ENCODE measurements at regions not wholly inside any gene's neighbourhood (a gene's known extent, or its start where the extent isn't known, plus 50 kb on each side); places are given as distances from the start of the nearest gene placed in this dataset.
"Not testable (repeated sequence)": the region's sequence is repeated elsewhere in the genome, so short reads cannot be mapped to it uniquely, and the experiment has no call there.

DNA sequence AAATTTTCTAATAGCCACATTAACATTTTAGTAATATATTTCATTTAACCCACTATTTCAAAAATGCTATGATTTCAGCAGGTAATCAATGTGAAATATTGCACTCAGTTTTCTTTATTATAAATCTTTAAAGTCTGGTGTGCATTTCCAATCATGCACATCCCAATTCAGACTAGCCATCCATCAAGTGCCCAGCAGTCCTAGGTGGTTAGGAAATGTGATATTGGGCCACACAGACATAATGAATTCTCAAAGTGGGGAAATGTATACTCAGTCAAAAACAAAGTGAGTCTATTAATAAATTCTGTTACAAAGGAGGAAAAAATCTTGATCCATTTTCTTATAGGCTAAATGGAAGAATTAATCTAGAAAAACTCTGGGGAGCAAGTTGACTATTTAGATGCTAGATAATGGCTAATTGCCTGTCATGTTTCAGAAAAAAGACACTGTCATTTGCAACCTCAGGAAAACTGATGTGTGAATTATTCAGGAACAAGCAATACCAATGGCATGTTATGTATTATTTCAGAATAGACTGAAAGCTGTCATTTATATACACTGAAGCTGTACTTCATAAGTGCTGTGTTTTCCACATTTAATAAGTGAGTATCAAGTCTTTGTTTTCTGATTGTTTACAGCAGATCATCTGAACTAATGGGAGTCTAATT is 629.1 kb upstream of the ADARB2 start:
- DNase-seq (ENCODE audit: low read depth, low spot score): no peak

GRCh38 chr10:2362331-2362730 is 625.0 kb upstream of the ADARB2 start:
- no peak for DNase-seq (ENCODE audit: low read depth, low spot score)

DNA sequence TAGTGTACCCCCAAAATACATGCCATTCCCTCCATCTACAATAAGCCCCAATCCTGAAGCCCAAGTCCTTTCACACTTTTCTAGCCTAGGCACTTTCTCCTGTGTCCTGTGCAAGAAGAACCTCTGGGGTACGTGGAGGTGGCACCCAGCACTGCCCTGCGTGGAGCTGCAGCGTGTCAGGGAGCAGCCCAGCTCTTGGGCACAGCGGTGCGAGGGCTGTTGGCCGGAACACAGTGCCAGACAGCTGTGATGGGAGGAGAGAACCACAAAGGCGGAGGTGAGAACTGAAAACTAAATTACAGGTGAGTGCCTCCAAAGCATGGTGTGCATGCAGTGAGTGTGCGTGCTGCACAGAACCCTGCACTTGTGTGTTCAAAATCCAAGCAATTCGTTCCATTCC is 621.3 kb upstream of the ADARB2 start:
- no peak for DNase-seq (ENCODE audit: low read depth, low spot score)

DNA sequence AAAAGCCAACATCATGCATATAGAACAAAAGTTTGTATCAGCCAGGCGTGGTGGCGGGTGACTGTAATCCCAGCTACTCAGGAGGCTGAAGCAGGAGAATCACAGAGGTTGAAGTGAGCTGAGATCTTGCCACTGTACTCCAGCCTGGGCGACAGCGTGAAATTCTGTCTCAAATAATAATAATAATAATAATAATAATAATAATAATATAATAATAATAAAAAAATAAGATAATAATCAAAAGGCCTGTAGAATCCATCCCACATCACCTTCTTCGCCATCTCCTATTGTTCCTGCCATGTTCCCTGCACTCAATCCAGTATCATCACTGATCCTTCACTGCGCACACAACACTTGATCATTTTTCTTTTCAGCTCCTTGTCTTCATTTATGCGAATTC is 619.3 kb upstream of the ADARB2 start:
- no peak for DNase-seq (ENCODE audit: low read depth, low spot score)

- DNase-seq (ENCODE audit: low read depth, low spot score): no peak
These were observed 614.2 kb upstream of the ADARB2 start for GRCh38 chr10:2351566-2351965.

DNA sequence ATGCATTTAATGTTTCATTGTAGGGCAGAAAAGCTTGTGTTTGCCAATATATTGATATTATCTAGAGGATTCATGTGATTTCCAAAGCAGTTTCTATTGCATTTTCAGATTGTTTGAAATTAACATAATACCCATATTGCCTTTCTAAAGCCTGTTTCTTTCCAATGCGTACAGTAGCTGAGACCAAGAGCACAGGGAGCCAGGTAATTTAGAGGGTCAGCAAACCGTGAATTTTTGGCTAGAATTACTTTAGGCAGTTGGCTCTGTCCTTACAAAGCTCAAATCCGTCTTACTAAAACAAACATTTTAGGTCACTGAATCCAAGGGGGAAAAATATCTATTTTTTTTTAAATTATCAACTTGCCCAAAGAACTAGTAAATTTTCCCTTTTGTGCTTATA is 604.9 kb upstream of the ADARB2 start:
- no peak for DNase-seq (ENCODE audit: low read depth, low spot score)

DNA sequence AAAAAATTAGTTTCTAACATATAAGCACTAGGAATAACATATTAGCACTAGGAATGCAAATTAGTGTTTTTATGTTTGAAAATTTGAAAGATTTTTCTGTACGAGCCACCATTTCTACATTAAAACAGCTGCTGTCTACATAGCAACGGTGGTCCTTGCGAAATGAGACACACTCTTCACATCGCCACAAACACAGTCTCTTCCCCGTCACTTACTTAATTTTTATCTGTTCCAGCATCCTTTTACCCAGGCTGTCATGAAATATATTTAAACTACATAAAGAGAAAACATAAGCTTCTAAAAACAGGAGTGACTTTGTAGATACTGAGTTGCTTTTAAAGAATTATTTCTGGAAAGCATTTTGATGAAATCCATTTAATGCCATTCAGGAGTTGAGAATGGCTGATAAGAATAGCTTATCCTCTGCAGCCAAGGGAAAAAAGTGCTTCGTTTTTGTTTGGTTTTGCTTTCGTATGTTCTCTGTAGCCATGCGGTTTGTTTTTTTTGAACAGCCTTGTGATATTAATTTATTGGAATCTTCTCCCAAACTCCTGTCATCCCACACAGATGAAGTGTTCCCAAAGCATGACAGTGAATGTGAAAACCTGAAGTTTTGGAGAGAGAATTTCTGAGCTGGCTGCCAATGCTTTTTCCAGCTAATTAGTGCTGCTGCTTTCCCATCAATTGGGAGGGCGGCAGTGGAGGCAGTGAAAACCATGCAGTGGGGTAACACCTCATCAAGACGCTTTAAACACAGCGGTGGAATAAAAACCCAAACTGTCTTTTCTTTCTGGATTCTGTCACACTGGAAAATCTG is 603.7 kb upstream of the ADARB2 start:
- no peak for DNase-seq (ENCODE audit: low read depth, low spot score)

GRCh38 chr10:2335626-2336025 is 598.3 kb upstream of the ADARB2 start:
- DNase-seq (ENCODE audit: low read depth, low spot score): no peak

GRCh38 chr10:2334575-2334974 is 597.2 kb upstream of the ADARB2 start:
- DNase-seq (ENCODE audit: low read depth, low spot score): no peak

- no peak for DNase-seq (ENCODE audit: low read depth, low spot score)
These were observed 591.8 kb upstream of the ADARB2 start for GRCh38 chr10:2329082-2329481.

DNA sequence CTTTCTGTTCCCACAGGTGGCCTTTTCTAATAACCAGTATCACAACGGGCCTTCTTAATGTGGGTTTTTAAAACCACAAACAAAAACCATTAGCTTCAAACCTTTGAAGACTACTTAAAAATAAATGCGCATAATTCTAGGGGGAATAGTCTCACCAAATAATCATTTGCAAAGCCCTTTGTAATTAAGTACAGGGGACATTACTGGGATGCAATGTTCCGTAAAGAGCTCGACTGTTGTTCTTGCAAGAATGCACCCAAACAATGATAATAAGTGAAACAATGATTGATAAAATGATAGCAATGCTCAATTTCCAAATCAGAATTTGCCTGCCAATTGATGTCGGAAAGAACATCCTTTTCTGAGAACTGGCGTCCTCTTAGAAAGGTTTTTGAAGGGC is 589.1 kb upstream of the ADARB2 start:
- DNase-seq (ENCODE audit: low read depth, low spot score): no peak

DNA sequence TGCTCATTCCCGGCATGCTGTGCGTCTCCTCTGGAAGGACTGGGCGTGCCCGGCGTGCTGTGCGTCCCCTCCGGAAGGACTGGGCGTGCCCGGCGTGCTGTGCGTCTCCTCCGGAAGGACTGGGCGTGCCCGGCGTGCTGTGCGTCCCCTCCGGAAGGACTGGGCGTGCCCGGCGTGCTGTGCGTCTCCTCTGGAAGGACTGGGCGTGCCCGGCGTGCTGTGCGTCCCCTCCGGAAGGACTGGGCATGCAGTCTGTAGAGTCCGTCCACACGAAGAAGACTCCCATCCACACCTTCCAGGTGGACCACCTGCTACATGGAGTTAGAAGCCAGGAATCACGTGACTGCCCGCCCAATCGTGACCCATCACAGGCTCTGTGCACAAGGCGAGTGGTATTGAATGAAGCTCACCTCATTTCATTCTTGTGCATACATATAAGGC is 577.7 kb upstream of the ADARB2 start:
- not testable (repeated sequence) for DNase-seq (ENCODE audit: low read depth, low spot score)

- DNase-seq (ENCODE audit: low read depth, low spot score): no peak
These were observed 568.8 kb upstream of the ADARB2 start for GRCh38 chr10:2306081-2306480.

DNA sequence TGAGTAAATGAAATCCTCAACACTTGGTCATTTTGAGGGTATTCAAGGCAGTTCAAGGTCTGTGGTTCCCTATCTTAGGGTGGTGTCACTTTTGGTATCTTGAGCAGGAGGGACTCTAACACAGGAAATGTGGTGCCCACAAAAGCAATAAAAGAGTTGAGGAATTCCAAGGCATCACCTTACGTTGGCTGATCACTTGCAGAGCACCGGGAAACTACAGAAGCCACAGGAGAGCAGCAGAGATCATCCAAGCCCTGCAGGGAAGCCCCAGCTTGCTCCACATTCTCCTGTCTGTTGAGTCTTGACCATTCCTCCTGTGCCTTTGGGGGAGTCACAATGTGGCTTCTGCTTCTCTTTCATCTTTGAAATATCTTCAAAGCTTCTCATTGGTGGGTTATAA is 565.8 kb upstream of the ADARB2 start:
- no peak for DNase-seq (ENCODE audit: low read depth, low spot score)

- no peak for DNase-seq (ENCODE audit: low read depth, low spot score)
These were observed 563.9 kb upstream of the ADARB2 start for GRCh38 chr10:2301227-2301626.

DNA sequence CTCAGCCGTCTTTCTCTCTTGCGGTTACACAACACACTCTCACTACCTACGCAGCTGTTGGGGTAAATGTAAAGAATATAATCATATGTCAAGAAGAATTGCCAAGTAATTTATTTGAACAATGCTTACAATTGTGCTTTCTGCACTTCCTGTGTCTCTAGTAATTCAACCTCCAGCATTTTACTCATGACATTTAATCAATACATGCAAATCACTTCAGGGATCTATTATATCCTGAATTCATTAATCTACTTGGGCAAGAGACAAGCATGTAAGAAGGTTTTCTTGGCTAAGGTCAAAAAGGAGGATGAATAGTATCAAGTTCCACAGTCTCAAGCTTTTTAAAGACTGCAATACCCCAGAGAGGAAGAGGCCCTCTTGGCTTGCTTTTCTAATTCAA is 562.9 kb upstream of the ADARB2 start:
- no peak for DNase-seq (ENCODE audit: low read depth, low spot score)

- DNase-seq (ENCODE audit: low read depth, low spot score): no peak
These were observed 559.0 kb upstream of the ADARB2 start for GRCh38 chr10:2296179-2296891.

DNA sequence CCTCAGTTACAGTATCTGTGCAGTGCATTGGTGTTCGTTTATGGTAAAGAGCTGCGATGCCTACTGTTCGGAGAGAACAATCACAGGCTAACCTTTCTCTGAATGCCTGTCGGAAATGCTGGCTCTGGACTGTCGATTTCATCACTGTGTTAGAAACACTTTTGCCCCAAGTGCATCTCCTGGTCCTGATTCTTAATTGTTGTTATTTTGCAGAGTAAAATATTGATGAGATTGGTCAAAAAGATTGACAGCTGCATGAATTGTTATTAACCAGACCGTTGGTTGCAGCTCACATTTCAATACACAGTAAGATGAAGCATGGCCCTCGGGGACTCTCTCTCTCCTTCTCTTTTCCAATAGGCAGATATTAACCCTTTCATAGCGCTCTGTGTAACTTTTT is 557.4 kb upstream of the ADARB2 start:
- DNase-seq (ENCODE audit: low read depth, low spot score): no peak

GRCh38 chr10:2284071-2284470 is 546.7 kb upstream of the ADARB2 start:
- no peak for DNase-seq (ENCODE audit: low read depth, low spot score)

DNA sequence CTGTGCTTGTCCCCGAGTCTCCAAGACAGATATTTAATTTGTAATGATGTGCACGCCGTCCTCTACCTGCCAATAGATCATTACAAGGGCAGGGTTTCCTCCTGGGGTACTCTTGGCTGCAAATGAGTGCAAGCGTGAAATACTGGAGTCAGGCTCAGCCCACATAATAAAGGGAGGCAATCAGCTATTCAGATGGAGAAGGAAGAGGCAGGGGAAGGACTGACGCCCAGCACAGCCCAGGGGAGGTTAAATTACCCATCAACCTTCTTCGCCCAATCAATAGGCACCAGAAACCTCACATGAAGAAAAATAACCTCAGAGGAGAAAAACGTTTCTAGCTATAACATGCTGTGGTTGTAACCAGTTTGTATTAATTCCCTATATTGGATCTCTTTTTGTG is 544.9 kb upstream of the ADARB2 start:
- DNase-seq (ENCODE audit: low read depth, low spot score): no peak

GRCh38 chr10:2280713-2281300 is 543.5 kb upstream of the ADARB2 start:
- DNase-seq (ENCODE audit: low read depth, low spot score): no peak

- no peak for DNase-seq (ENCODE audit: low read depth, low spot score)
These were observed 542.4 kb upstream of the ADARB2 start for GRCh38 chr10:2279711-2280110.
